ENCODE measurements at regions not wholly inside any gene's neighbourhood (a gene's known extent, or its start where the extent isn't known, plus 50 kb on each side); places are given as distances from the start of the nearest gene placed in this dataset.

DNA sequence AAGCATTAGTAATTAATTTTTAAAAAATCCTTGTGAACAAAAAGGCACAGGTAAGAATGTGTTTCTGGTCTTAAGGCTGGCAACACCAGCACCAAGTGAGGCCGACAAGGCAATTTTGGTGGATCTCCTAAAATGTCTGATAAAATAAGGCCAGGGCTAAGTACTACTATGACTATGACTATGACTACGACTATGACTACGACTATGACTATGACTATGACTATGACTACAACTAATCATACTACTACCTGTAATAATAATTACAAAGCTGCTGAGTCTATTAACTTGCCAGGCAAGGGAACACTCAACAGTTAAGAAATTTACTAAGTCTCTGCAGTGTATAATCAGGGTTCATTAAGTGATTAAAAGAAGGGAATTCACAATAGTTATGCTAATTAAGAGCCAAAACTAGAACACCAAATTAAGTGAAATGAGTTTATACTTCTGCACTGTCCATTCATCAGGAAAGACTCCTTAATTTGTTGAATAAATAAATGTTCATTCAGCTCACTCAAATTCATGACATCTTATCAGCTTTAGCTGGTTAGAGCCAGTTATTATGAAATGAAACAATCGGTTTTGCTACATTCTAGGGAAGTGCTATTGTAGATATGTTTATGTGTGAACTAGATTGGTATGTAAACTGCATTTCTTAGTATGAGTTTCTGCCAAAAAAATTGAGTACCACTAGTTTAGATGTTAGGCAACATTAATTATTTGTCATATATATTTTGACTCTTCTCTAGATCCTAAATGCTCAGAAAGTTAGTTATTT is 1626.2 kb upstream of the PCDH20 start:
- ATAC-seq (ENCODE audit: poor library complexity) (no peak), DNase-seq (no peak)
- intact Hi-C loops (cut with DNase I): no loop called here

DNA sequence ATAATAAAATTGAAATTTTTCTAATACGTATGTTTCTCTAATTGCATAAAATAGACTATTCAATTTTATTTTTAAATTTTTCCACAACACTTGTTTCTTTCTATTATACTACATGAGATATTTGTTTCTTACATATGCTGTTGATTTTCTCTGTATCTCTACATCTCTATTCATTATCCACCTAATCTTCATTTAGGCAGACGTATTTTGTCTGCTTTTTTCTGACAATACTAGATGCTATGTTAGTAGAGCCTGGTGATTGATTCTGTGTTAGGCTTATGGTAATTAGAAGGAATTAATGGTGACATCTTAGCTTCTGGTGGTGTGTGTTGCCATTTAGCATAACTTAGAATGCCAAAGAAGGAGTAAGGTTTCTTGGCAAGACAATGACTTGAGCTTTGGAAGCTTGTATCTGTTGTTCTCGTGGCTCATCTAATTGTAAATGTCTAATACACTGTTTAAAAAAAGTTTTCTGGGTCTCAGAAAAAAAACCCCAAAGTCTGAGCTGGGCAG is 1610.7 kb upstream of the PCDH20 start:
- intact Hi-C loops (cut with DNase I): no loop called here
- ATAC-seq (ENCODE audit: poor library complexity): no peak

DNA sequence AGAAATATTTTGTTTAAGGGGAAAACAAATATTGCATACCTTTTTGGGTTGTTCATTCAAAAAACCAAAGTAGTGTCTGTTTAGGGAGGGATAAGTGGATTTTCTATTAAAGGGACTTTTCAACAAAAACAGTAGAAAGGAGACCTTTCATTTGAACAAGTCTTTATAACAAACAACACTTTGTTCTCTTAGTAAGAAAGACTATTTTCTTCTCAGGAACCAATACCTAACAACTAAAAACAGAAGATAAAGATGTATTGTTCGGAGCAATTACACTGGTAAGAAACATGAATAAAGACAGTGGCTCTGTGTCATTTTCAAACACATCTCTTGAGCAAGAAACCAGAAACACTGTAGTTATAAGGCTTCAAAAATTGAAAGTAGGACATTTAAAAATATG is 1610.1 kb upstream of the PCDH20 start:
- DNase-seq (no peak), ATAC-seq (ENCODE audit: poor library complexity) (no peak)
- intact Hi-C loops (cut with DNase I): no loop called here

More for the DNA sequence above, 1610.7 kb upstream of the PCDH20 start:
- no peak for DNase-seq

DNA sequence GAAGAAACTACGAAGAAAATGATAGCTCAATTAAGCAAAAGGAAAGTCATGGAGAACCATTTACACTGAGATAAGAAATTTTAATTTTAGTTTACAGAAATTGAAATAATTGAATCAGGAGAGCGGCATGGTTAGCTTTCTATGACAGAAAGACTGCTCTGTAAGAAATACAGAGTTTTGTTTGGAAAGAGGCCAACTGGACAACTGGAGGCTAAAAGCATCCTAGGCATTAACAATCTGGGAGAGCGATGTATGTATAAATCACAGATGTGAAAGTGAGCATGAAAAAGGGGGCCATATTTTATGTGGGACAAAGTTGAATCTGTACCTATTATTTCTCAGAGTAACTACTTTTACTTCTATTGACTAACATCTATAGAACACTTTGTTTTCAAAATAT is 1608.8 kb upstream of the PCDH20 start:
- no peak for ATAC-seq (ENCODE audit: poor library complexity)
- DNase-seq: no peak
- intact Hi-C loops (cut with DNase I): no loop called here

DNA sequence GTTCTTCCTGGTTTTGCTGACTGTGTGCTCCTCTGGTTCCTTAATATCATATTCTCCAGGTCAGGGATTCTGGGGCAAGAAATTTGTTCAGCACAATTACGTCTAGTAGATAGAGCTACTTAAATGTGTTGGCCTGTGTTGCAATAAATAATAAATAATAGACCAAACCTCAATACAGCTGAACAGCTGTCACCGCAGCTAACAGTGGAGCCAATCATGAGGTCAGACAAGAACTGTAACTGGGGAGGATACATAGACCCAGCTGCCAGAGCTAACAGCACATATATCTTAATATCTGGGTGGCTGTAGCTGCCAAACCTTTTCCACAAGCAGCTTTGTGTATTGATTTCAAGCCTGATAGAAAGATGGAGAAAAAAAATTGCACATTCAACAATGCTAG is 1596.3 kb upstream of the PCDH20 start:
- no peak for DNase-seq
- intact Hi-C loops (cut with DNase I): no loop called here
- ATAC-seq (ENCODE audit: poor library complexity): no peak

DNA sequence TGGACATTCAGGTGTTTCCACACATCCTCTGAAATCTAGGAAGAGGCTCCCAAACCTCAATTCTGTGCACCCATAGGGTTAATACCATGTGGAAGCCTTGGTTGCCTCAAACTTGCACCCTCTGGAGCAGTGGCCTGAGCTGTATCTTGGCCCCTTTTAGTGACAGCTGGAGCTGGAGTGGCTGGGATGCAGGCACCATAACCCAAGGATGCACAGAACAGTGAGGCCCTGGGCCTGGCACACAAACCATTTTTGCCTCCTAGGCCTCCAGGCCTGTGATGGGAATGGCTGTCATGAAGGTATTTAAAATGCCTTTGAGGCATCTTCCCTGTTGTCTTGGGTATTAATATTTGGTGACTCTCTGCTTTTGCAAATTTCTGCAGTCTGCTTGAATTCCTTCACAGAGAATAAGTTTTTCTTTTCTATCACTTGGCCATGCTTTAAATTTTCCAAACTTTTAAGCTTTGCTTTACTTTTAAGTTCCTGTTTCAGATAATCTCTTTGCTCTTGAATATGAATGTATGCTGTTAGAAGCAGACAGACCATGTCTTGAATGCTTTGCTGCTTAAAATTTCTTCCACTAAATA is 1594.5 kb upstream of the PCDH20 start:
- intact Hi-C loops (cut with DNase I): no loop called here
- DNase-seq: no peak
- ATAC-seq (ENCODE audit: poor library complexity): no peak

DNA sequence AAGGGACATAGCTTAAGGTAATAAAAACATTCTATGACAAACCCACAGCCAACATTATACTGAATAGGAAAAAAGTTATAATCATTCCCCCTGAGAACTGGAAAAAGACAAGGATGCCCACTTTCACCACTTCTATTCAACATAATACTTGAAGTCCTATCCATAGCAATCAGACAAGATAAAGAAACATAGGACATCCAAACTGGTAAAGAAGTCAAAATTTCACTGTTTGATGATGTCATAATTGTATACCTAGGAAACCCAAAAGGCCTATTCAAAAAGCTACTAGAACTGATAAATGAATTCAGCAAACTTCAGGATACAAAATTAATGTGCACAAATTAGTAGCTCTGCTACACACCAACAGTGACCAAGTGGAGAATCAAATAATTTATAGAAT is 1590.0 kb upstream of the PCDH20 start:
- no peak for DNase-seq
- intact Hi-C loops (cut with DNase I): no loop called here
- ATAC-seq (ENCODE audit: poor library complexity): no peak

DNA sequence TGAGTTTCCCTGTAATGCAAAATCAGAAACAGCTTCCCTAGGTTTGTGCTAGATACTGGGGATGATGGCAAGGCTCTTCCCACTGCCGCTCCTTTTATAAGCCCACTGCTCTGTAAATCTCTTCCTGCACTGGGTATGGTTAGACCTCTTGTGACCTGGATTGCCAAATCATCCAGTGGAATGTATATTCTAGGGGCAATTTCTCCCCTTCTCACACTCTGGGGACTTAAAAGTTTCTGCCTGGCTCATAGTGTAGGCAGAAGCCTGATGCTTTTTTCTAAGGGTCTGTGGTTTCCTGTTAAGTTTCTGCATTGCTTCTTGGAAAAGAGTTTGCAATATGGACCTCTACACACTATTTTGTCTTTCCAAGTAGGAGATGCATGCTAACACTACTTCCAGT is 1582.0 kb upstream of the PCDH20 start:
- intact Hi-C loops (cut with DNase I): no loop called here
- DNase-seq: no peak
- ATAC-seq (ENCODE audit: poor library complexity): no peak

DNA sequence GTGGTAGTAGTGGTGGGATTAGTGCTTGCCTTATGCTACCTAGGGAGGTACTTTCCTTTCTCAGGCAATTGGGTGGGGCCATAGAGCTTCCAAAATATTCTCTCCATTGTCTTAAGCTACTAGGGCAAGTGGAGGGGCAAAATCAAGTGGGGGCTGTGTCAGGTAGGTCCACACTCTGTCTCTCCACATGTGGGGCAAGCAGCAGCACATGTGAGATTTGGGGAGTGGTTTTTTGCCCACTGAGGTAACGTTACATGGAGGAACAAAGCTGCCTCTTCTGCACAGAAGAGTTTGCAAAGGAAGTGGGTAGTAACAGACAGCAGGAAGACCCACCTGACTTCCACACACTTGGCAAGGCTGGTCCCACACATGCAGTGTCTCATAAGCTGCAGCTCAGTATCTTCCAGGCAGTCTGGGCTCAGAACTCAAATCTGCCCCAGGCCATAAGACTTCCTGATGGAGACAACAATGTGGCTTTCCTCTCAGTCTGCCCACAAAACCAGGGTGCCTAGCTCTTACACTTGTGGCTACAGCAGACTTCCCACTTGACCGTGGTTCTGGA is 1581.5 kb upstream of the PCDH20 start:
- DNase-seq (no peak), ATAC-seq (ENCODE audit: poor library complexity) (no peak)
- intact Hi-C loops (cut with DNase I): no loop called here

DNA sequence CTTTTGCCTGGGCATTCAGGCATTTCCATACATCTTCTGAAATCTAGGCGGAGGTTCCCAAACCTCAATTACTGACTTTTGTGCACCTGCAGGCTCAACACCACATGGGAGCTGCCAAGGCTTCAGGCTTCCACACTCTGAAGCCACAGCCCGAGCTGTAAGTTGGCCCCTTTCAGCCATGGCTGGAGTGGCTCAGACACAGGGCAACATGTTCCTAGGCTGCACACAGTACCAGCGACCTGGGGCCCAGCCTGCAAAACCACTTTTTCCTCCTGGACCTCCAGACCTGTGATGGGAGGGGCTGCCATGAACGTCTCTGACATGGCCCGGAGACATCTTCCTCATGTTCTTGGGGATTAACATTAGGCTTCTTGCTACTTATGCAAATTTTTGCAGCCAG is 1558.2 kb upstream of the PCDH20 start:
- no peak for ATAC-seq (ENCODE audit: poor library complexity)
- DNase-seq: no peak
- intact Hi-C loops (cut with DNase I): no loop called here

DNA sequence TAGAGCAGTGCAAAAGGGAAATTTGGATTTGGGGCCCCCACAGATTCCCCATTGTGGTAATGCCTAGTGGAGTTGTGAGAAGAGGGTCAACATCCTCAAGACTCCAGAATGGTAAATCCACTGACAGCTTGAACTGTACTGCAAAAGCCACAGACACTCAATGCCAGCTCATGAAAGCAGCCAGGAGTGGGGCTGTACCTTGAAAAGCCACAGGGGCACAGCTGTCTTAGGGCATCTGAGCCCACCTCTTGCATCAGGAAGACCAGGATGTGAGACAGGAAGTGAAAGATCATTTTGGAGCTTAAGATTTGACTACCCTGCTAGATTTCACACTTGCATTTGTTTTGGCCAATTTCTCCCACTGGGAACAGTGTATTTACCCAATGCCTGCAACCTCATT is 1548.9 kb upstream of the PCDH20 start:
- intact Hi-C loops (cut with DNase I): no loop called here
- ATAC-seq (ENCODE audit: poor library complexity) (no peak), DNase-seq (no peak)

DNA sequence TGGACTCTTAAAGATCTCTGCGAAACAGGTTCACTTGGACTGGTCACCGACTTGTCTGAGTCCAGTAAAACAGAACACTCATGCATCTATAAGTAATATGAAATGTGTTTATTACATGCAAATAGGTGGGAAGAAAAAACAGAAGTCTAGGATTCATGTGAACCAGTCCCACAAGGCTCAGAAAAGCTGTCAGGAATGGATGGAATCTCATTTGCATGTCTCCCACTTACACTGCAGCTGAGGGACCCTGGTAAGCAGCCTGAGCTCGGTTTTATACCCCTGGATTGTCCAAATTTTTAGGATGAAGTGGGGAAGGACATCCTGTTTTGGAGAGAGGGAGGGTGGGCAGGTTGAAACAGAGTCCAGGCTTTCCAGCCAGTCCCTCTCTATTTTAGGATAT is 1545.1 kb upstream of the PCDH20 start:
- intact Hi-C loops (cut with DNase I): no loop called here
- no peak for DNase-seq
- no peak for ATAC-seq (ENCODE audit: poor library complexity)

DNA sequence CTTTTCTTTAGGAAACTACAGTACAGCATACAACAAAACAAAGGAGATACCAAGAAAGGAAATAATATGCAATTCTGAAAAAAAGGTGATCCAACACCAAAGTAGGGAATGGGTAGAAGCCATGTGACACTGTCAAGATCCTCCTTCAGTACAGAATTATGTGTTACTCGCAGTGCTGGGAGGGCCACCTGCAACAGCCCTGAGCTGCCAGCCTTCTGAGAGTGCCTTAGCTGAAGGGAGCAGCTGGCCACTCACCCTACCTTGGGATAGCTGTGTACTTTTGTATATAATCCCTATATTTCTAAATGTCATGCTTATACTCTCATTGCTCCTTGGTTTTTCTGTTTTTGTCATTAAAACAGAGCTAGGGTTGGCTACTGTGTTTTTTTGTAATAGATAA is 1518.2 kb upstream of the PCDH20 start:
- ATAC-seq (ENCODE audit: poor library complexity): no peak
- intact Hi-C loops (cut with DNase I): no loop called here
- DNase-seq: no peak

DNA sequence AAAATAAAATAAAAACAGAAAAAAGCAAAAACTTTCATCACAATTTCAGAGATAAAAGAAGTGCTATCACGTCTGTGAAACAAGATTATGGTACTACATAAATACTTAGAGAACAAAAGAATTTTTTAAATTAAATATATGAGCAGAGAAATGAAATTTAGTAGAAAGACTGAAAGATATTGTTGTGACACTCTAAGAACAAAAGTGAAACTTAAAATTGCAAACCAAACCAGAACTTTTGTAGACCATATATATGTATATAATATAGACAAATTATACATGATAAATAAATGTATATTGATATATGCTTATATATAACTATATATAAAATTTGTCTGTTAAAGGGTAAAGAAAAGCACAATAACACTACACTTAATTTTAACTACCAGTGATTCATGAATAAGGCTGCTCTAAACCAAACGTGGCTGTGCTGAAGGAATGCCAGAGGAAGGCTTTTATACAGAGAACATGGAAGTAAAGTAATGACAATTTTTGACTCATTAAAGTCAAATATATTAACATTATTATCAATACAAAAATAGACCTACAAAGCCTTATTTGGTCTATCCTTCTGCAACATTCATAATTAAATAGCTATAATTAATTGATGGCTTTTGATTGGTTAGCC is 1516.7 kb upstream of the PCDH20 start:
- DNase-seq (no peak), ATAC-seq (ENCODE audit: poor library complexity) (no peak)
- intact Hi-C loops (cut with DNase I): no loop called here

DNA sequence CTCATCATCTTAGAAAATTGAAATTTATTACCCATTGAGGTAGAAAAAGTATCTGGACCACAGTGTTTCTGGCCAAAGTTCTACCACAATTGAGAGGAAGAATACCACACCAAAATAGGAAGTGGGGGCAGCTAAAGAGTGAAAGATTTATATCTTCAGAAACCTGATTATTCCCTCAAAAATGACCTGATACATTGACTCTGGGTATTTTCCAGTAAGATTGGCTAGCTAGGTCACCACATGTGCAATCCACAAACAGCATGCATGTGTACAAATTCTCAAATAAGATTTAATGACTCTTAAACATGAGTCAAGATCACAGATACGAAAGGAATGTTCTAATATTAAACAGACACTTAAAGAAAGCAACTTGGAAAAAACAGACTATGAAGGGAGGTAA is 1516.2 kb upstream of the PCDH20 start:
- DNase-seq: no peak
- intact Hi-C loops (cut with DNase I): no loop called here
- no peak for ATAC-seq (ENCODE audit: poor library complexity)

DNA sequence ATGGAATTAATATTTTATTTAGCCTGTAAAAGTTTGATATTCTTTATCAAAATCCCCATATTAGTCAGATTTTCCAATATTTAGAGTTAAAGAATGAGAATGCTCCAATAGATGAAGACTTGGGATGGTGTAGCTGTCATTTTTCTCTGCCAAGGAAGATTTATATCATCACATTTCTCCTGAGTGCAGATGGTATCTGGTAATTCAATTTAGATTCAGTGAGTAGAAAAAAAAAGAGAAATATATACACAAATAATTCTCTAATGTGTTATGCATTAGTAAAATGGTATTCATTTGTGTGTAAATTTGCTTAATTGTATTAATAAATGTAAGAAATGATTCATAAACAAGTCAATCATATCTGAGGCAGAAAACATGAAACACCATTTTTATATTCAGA is 1508.7 kb upstream of the PCDH20 start:
- intact Hi-C loops (cut with DNase I): no loop called here
- no peak for DNase-seq
- ATAC-seq (ENCODE audit: poor library complexity): no peak

DNA sequence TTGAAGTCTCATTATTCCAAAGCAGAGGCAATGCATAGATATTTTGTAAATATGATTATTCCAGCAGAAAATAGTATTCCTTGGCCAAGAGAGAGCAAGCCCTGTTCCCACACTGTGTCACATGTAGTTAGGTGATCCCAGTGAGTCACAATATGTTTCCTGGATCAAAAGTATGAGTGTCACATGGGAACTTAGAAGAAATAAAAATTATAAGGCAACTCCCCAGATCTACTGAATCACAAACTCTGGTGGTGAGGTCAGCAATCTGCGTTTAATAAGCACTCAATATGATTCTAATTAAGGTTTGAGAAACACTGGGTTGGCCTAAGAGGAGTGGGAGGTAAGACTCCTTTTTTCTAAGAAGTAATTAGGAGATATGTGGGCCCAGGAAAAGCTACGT is 1504.5 kb upstream of the PCDH20 start:
- DNase-seq (no peak), ATAC-seq (ENCODE audit: poor library complexity) (no peak)
- intact Hi-C loops (cut with DNase I): no loop called here

DNA sequence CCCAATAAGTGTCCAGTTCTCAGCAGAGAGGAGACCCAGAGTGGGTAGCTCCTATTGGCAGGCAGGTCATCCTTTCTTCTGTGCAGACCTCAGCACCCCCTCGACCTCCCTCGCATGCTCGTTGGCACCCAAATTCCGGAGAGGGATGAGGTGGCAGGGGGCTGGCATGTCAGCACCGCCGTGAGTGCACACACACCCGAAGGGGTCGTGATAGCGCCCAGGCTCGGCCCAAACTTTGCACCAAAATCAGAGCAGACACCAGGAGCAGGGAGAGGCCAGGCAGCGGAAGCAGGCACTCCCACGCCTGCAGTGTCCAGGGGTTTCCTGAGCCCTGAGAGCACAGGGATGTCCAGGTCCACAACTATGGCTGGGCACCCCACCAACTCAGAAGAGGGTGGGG is 1503.8 kb upstream of the PCDH20 start:
- ATAC-seq (ENCODE audit: poor library complexity): no peak
- intact Hi-C loops (cut with DNase I): no loop called here
- DNase-seq: no peak

DNA sequence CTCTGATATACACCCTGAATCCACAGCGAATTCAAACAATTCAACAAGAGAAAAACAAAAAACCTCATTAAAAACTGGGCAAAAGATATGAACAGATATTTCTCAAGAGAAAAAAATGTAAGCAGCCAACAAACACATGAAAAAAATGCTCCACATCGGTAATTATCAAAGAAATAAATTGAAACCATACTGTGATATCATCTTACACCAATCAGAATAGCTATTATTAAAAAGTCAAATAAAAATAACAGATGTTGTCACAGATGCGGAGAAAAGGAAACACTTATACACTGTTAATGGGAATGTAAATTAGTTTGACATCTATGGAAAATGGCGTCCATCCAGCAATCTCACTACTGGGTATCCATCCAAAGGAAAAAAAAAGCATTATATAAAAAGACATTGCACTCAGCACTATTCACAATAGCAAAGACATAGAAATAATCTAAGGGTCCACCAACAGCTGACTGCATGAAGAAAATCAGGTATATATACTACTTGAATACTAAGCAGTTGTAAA is 1495.0 kb upstream of the PCDH20 start:
- DNase-seq (no peak), ATAC-seq (ENCODE audit: poor library complexity) (no peak)
- intact Hi-C loops (cut with DNase I): no loop called here

DNA sequence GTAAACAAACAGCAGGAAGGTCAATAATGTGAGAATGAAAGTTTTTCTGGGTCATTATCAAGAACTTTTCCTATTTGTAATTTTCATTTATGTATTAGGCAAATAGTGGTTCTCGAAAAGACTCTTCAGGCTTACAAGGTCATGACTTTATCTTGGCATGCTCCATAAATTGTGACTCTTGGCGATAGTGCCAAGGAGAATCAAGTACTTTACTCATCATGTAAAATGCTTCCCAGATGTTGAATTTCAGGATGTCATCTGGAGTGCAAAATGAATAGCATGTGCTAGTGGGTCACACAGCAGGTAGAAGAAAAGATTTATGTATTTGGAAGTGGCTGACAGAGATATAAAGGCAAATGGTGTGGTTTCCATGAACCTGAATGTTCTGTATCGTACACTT is 1492.7 kb upstream of the PCDH20 start:
- intact Hi-C loops (cut with DNase I): no loop called here
- ATAC-seq (ENCODE audit: poor library complexity) (no peak), DNase-seq (no peak)
